ENCODE measurements at regions not wholly inside any gene's neighbourhood (a gene's known extent, or its start where the extent isn't known, plus 50 kb on each side); places are given as distances from the start of the nearest gene placed in this dataset.

DNA sequence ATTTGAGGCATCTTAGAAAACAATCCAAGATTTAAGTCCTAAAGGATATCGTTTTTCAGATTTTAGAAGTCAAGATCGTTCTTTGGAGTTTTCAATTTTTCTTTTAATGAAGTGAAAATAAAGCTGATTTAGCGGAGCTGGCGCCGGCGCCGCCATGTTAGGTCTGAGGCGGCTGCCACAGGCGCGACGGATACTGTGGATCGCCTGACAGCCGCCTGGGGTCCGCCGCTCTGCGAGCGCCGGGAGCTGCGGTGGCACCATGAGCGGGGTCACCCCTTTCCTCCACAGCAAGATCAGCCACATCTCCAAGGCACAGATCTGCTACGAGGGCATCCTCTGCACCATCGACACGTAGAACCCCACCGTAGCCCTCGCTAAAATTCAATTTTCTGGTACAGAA, 247.2 kb downstream of the GJA1 start:
- no peak for TF ChIP-seq CTCF (IDR thresholded peaks at IDR 0.05)
- TF ChIP-seq ZFX (IDR thresholded peaks at IDR 0.05; ENCODE audit: borderline replicate concordance), result no peak
